K562 (cell line): ENCODE measurements at regions not wholly inside any gene's neighbourhood (a gene's known extent, or its start where the extent isn't known, plus 50 kb on each side); places are given as distances from the start of the nearest gene placed in this dataset.

Source experiments
- ATAC-seq: fragments of 200-7000 bp; cut with Tn5 transposase; 3 replicates; pipeline ENCODE4 v1.9.1; 2020; ENCODE audit warnings: moderate library complexity
- BruUV-seq: library from RNA; stranded (reverse); fragments of 400-500 nt; replicated peaks from 2 replicates; lab custom pipeline; 2021; lab: Mats Ljungman, UMichigan
- CTCF ChIA-PET: fragments of 300-600 bp; formaldehyde crosslinking; extraction: SDS; loops from one replicate; lab custom pipeline; 2021; ENCODE audit warnings: low intra/inter-chr PET ratio; lab: Yijun Ruan, JAX
- POLR2A ChIA-PET: fragments of 300-600, 350-650 bp; sonication (Branson Sonifier 250); formaldehyde crosslinking; extraction: SDS; loops from one replicate; lab custom pipeline; 2021; ENCODE audit warnings: antibody characterized with exemption, inconsistent platforms; lab: Yijun Ruan, JAX
- DNase-seq, 4 experiments: peaks; one replicate each; pipeline versions ENCODE4 v3.0.0 to v3.0.0-alpha.2; 2011 to 2018; ENCODE audit warnings: low spot score in 3 of 4, mixed read lengths in 3 of 4; ENCODE audit errors: extremely low read depth in 1 of 4
- FAIRE-seq: peaks from 2 replicates; lab custom pipeline; 2011; peaks lifted over from hg19 to GRCh38; lab: Jason Lieb, UNC
- H2AFZ ChIP-seq: 2 replicates; pipeline ENCODE4 v1.6.0; 2011; ENCODE audit warnings: low read depth, low read length, control low read depth, inconsistent platforms
- H3K27ac ChIP-seq: fragments of 200-600 bp; 3 replicates; pipeline ENCODE4 v1.8.0; 2011; ENCODE audit warnings: low read depth, mild to moderate bottlenecking, control low read depth, inconsistent platforms, low read length, moderate library complexity, mixed read lengths; ENCODE audit errors: extremely low read depth
- H3K27me3 ChIP-seq, 2 experiments: fragments of 300-600 bp in 1 of 2; 2 replicates in 1 of 2; 3 replicates in 1 of 2; pipeline versions ENCODE4 v1.6.0 to v1.8.0; 2011; ENCODE audit warnings: inconsistent platforms in 2 of 2, low read length in 2 of 2, mild to moderate bottlenecking in 1 of 2, mixed read lengths in 1 of 2, moderate library complexity in 1 of 2; ENCODE audit not compliant: control insufficient read depth in 2 of 2, insufficient read depth in 2 of 2
- H3K36me3 ChIP-seq: fragments of 300-600 bp; 3 replicates; pipeline ENCODE4 v1.8.0; 2011; ENCODE audit warnings: mild to moderate bottlenecking, low read length, inconsistent platforms; ENCODE audit not compliant: control insufficient read depth, insufficient read depth
- H3K4me1 ChIP-seq, 2 experiments: fragments of 200-600 bp in 1 of 2; replicated peaks in 1 of 2; 2 replicates in 1 of 2; 3 replicates in 1 of 2; pipeline versions ENCODE4 v1.5.1 to v1.8.0; 2011; ENCODE audit warnings: inconsistent platforms in 2 of 2, low read length in 2 of 2, mild to moderate bottlenecking in 1 of 2, mixed read lengths in 1 of 2, moderate library complexity in 1 of 2; ENCODE audit not compliant: control insufficient read depth in 2 of 2, insufficient read depth in 2 of 2
- H3K4me2 ChIP-seq: 2 replicates; pipeline ENCODE4 v1.6.1; 2011; ENCODE audit warnings: low read length, control low read depth, inconsistent platforms, mixed read lengths; ENCODE audit not compliant: insufficient read depth
- H3K4me3 ChIP-seq: fragments of 200-600 bp; sonication (generic), shearing (Covaris generic); 2 replicates; pipeline ENCODE4 v1.5.1; 2016; ENCODE audit warnings: control low read depth, inconsistent platforms
- H3K79me2 ChIP-seq: fragments of 200-600 bp; 3 replicates; pipeline ENCODE4 v1.8.0; 2011; ENCODE audit warnings: low read length, inconsistent platforms; ENCODE audit not compliant: control insufficient read depth, insufficient read depth
- H3K9ac ChIP-seq, 2 experiments: 2 replicates each; pipeline versions ENCODE4 v1.6.0 to v1.6.1; 2011; ENCODE audit warnings: low read depth in 2 of 2, low read length in 2 of 2, control low read depth in 1 of 2, inconsistent platforms in 1 of 2, mild to moderate bottlenecking in 1 of 2, mixed read lengths in 1 of 2; ENCODE audit not compliant: insufficient read depth in 1 of 2
- H3K9me1 ChIP-seq: one replicate; pipeline ENCODE4 v1.6.0; 2011; ENCODE audit warnings: inconsistent platforms, mild to moderate bottlenecking, low read length, moderate library complexity; ENCODE audit not compliant: control insufficient read depth, insufficient read depth
- H3K9me3 ChIP-seq: replicated peaks from 2 replicates; pipeline ENCODE4 v1.5.1; 2011; ENCODE audit warnings: low read depth, low read length, inconsistent platforms; ENCODE audit not compliant: control insufficient read depth, insufficient read depth
- H4K20me1 ChIP-seq: replicated peaks from 2 replicates; pipeline ENCODE4 v1.6.1; 2011; ENCODE audit warnings: low read length, inconsistent platforms, mixed read lengths; ENCODE audit not compliant: control insufficient read depth, insufficient read depth
- ARNT ChIP-seq, 2 experiments: fragments of 450-650 bp; IDR thresholded peaks; 2 replicates each; pipeline ENCODE4 v1.6.1; 2016; ENCODE audit warnings: mild to moderate bottlenecking in 1 of 2
- BHLHE40 ChIP-seq: IDR thresholded peaks from 2 replicates; pipeline ENCODE4 v1.6.1; 2011; ENCODE audit warnings: low read length, improper control_type of control experiment
- ELF1 ChIP-seq: fragments of 200-800 bp; sonication (Bioruptor generic); IDR thresholded peaks from 2 replicates; pipeline ENCODE4 v1.6.1; 2016; ENCODE audit warnings: missing genetic modification characterization, missing compliant biosample characterization
- MEF2D ChIP-seq: conservative IDR thresholded peaks from 2 replicates; pipeline ENCODE4 v1.6.1; 2016; ENCODE audit warnings: low read depth, missing genetic modification characterization, missing compliant biosample characterization
- NCOR1 ChIP-seq: fragments of 450-650 bp; IDR thresholded peaks from 2 replicates; pipeline ENCODE4 v1.6.1; 2016; ENCODE audit warnings: mild to moderate bottlenecking, moderate library complexity
- PTTG1 ChIP-seq: fragments of 450-650 bp; IDR thresholded peaks from 2 replicates; pipeline ENCODE4 v1.6.1; 2016; ENCODE audit warnings: low read depth, mild to moderate bottlenecking, missing genetic modification characterization, missing compliant biosample characterization
- RHOXF2B ChIP-seq: fragments of 250-450 bp; sonication (Bioruptor Pico); conservative IDR thresholded peaks from 2 replicates; pipeline ENCODE4 v1.5.1; 2021
- SMAD2 ChIP-seq: fragments of 150-350 bp; IDR thresholded peaks from 2 replicates; pipeline ENCODE4 v1.6.1; 2014; ENCODE audit warnings: low read depth, mild to moderate bottlenecking, low read length
- TRIM28 ChIP-seq: fragments of 450-650 bp; IDR thresholded peaks from 2 replicates; pipeline ENCODE4 v1.6.1; 2017
- ZBTB17 ChIP-seq: fragments of 450-650 bp; formaldehyde crosslinking; IDR thresholded peaks from 2 replicates; pipeline ENCODE4 v1.4.0; 2020; ENCODE audit warnings: mild to moderate bottlenecking
- ZEB2 ChIP-seq: fragments of 450-650 bp; IDR thresholded peaks from 2 replicates; pipeline ENCODE4 v1.6.1; 2016
- ZNF143 ChIP-seq: sonication (generic); formaldehyde crosslinking; IDR thresholded peaks from 2 replicates; pipeline ENCODE4 v1.9.0; 2022; ENCODE audit warnings: mild to moderate bottlenecking, missing genetic modification reagents
- ZNF445 ChIP-seq: fragments of 250-450 bp; sonication (Bioruptor Pico); IDR thresholded peaks from 2 replicates; pipeline ENCODE4 v1.4.0; 2020; ENCODE audit warnings: low read depth, mild to moderate bottlenecking, moderate library complexity
- WGBS: fragments of 100-300 bp; shearing (Covaris generic); methylation state at CpG from one replicate; pipeline ENCODE4 v1.1.6; 2016; ENCODE audit warnings: low coverage, mixed read lengths; ENCODE audit not compliant: insufficient coverage; ENCODE audit errors: missing lambda C conversion rate; 5-methylcytosine and 5-hydroxymethylcytosine counted together
- in situ Hi-C: fragments of 300-500 bp; cut with MboI; formaldehyde crosslinking; loops from 4 replicates; pipeline ENCODE4 v1.15.0; 2018; ENCODE audit warnings: inconsistent platforms, mixed read lengths
- intact Hi-C: fragments of 100-400 bp; cut with micrococcal nuclease; formaldehyde crosslinking; loops from 2 replicates; pipeline ENCODE4 v1.14.2; 2022
- TF ChIP-seq, protein P1 (sequence below): fragments of 250-450 bp; sonication (Bioruptor Pico); IDR thresholded peaks from 2 replicates; pipeline ENCODE4 v1.5.0; 2021
- TF ChIP-seq, protein P2 (sequence below): sonication (generic); formaldehyde crosslinking; IDR thresholded peaks from 2 replicates; pipeline ENCODE4 v1.8.0; 2022; ENCODE audit warnings: missing genetic modification reagents, mild to moderate bottlenecking, borderline replicate concordance

DNA sequence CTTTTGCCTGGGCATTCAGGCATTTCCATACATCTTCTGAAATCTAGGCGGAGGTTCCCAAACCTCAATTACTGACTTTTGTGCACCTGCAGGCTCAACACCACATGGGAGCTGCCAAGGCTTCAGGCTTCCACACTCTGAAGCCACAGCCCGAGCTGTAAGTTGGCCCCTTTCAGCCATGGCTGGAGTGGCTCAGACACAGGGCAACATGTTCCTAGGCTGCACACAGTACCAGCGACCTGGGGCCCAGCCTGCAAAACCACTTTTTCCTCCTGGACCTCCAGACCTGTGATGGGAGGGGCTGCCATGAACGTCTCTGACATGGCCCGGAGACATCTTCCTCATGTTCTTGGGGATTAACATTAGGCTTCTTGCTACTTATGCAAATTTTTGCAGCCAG, 1558.2 kb upstream of the PCDH20 start:
- in situ Hi-C loops (no loop called here), intact Hi-C loops (no loop called here)
- H3K4me3 ChIP-seq: no peak overlapping the region
- POLR2A ChIA-PET: no interaction called here
- FAIRE-seq: no peak
- no peaks in the 10 kb centered on the region for H4K20me1 ChIP-seq
- no peak overlapping the region for H3K4me2 ChIP-seq
- H2AFZ ChIP-seq: no peak overlapping the region
- no peak overlapping the region for H3K9ac ChIP-seq
- H3K4me1 ChIP-seq: no peaks in the 10 kb centered on the region
- H3K27me3 ChIP-seq: no peaks in the 10 kb centered on the region
- H3K9me1 ChIP-seq: no peaks in the 10 kb centered on the region
- H3K9me3 ChIP-seq: no peaks in the 10 kb centered on the region; the same call in 1 of the 2 replicates
- H3K79me2 ChIP-seq: no peaks in the 10 kb centered on the region
- DNase-seq: no peak
- H3K27ac ChIP-seq: no peak overlapping the region
- no TSS peak for BruUV-seq
- CTCF ChIA-PET: no interaction called here
- H3K36me3 ChIP-seq: no peaks in the 10 kb centered on the region
- 0% methylated on average over 5 of the region's 5 CpGs for WGBS
- TF ChIP-seq ARNT (IDR thresholded peaks at IDR 0.05) (no peak), MEF2D (tag) (no peak), TRIM28 (no peak), RHOXF2B (CRISPR knock-in tag) (no peak), ZEB2 (no peak), NCOR1 (no peak), BHLHE40 (no peak), ZBTB17 (CRISPR knock-in tag) (no peak), PTTG1 (tag) (no peak), ELF1 (tag) (no peak), ZNF445 (CRISPR knock-in tag) (no peak), ZNF143 (no peak), SMAD2 (no peak)
- TF ChIP-seq, protein P1, sequence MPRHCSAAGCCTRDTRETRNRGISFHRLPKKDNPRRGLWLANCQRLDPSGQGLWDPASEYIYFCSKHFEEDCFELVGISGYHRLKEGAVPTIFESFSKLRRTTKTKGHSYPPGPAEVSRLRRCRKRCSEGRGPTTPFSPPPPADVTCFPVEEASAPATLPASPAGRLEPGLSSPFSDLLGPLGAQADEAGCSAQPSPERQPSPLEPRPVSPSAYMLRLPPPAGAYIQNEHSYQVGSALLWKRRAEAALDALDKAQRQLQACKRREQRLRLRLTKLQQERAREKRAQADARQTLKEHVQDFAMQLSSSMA (CRISPR knock-in tag): no peak
- TF ChIP-seq, protein P2, sequence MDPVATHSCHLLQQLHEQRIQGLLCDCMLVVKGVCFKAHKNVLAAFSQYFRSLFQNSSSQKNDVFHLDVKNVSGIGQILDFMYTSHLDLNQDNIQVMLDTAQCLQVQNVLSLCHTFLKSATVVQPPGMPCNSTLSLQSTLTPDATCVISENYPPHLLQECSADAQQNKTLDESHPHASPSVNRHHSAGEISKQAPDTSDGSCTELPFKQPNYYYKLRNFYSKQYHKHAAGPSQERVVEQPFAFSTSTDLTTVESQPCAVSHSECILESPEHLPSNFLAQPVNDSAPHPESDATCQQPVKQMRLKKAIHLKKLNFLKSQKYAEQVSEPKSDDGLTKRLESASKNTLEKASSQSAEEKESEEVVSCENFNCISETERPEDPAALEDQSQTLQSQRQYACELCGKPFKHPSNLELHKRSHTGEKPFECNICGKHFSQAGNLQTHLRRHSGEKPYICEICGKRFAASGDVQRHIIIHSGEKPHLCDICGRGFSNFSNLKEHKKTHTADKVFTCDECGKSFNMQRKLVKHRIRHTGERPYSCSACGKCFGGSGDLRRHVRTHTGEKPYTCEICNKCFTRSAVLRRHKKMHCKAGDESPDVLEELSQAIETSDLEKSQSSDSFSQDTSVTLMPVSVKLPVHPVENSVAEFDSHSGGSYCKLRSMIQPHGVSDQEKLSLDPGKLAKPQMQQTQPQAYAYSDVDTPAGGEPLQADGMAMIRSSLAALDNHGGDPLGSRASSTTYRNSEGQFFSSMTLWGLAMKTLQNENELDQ (CRISPR knock-in tag): no peak
- no peak for ATAC-seq
